NT2/D1 (cell line): ENCODE measurements at regions not wholly inside any gene's neighbourhood (a gene's known extent, or its start where the extent isn't known, plus 50 kb on each side); places are given as distances from the start of the nearest gene placed in this dataset.
A peak's percentile ranks its signal among the peaks of the same experiment; 100 is the strongest.

Experiments used
- DNase-seq: peaks from one replicate; pipeline ENCODE4 v3.0.0-alpha.2; 2011; ENCODE audit warnings: low read depth, low spot score
- H3K27me3 ChIP-seq: 2 replicates; pipeline ENCODE4 v1.6.0; 2011; ENCODE audit warnings: mild to moderate bottlenecking; ENCODE audit not compliant: insufficient read length, insufficient read depth
- H3K36me3 ChIP-seq: 2 replicates; pipeline ENCODE4 v1.6.1; 2011; ENCODE audit warnings: mild to moderate bottlenecking, low read length, mixed read lengths; ENCODE audit not compliant: insufficient read depth, insufficient read length
- H3K4me1 ChIP-seq: 2 replicates; pipeline ENCODE4 v1.5.1; 2011; ENCODE audit not compliant: insufficient read depth, insufficient read length
- H3K4me3 ChIP-seq: 2 replicates; pipeline ENCODE4 v1.5.1; 2011; ENCODE audit warnings: low read depth; ENCODE audit not compliant: insufficient read length
- H3K9ac ChIP-seq: 2 replicates; pipeline ENCODE4 v1.6.0; 2011; ENCODE audit warnings: low read depth; ENCODE audit not compliant: insufficient read length
- H3K9me3 ChIP-seq: 2 replicates; pipeline ENCODE4 v1.5.1; 2011; ENCODE audit warnings: mild to moderate bottlenecking, low read length; ENCODE audit not compliant: insufficient read depth
- SUZ12 ChIP-seq: IDR thresholded peaks from 2 replicates; pipeline ENCODE4 v1.6.1; 2011; ENCODE audit not compliant: insufficient read length, insufficient read depth; ENCODE audit errors: extremely low read depth
- YY1 ChIP-seq: IDR thresholded peaks from 2 replicates; pipeline ENCODE4 v1.6.1; 2011; ENCODE audit not compliant: insufficient read length, insufficient read depth
- ZNF274 ChIP-seq: IDR thresholded peaks from 2 replicates; pipeline ENCODE4 v1.6.1; 2011; ENCODE audit warnings: mild to moderate bottlenecking, low read depth, low read length

DNA sequence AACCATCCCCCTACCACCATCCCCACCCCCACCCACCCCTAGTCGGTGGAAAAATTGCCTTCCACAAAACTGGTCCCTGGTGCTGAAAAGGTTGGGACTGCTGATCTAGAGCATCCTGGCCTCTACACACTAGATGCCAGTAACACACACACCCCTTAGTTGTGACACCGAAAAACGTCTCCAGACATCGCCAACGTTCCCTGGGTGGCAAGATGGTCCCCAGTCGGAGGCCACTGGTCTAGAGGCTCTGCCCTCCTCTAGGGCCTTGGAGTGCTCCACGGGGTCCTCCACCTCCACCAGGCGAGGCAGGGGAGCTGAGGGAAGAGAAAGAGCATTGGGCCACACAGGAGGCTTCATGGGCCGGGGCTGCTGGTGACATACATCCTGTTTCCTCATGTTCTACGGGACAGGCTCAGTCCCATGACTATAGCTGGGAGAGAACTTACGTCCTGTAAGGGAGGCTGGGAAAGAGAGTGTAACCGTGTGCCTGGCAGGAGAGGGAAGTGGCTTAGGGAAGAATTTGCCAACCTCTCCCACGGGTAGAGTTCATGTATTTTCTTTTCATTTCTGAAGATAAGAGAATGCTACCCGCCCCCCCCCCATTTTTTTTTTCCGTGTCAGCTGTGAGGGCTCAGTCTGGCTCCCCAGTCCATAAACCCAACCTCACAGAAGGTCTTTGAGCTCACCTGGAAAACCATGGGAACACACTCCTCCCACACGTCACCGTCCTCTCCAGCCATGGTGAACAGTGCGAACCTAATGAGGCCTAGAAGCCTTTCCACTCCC lies 132.7 kb upstream of the MYCN start:
- no peak for TF ChIP-seq YY1
- no peak for TF ChIP-seq ZNF274
- no peak for TF ChIP-seq SUZ12
- H3K36me3 ChIP-seq: no peaks in the 10 kb centered on the region
- no peaks in the 10 kb centered on the region for H3K27me3 ChIP-seq
- no peak overlapping the region for H3K9ac ChIP-seq
- no peak for DNase-seq
- H3K4me3 ChIP-seq: no peak overlapping the region
- H3K4me1 ChIP-seq: peaks cover 12% of the 10 kb centered on the region
- no peaks in the 10 kb centered on the region for H3K9me3 ChIP-seq

DNA sequence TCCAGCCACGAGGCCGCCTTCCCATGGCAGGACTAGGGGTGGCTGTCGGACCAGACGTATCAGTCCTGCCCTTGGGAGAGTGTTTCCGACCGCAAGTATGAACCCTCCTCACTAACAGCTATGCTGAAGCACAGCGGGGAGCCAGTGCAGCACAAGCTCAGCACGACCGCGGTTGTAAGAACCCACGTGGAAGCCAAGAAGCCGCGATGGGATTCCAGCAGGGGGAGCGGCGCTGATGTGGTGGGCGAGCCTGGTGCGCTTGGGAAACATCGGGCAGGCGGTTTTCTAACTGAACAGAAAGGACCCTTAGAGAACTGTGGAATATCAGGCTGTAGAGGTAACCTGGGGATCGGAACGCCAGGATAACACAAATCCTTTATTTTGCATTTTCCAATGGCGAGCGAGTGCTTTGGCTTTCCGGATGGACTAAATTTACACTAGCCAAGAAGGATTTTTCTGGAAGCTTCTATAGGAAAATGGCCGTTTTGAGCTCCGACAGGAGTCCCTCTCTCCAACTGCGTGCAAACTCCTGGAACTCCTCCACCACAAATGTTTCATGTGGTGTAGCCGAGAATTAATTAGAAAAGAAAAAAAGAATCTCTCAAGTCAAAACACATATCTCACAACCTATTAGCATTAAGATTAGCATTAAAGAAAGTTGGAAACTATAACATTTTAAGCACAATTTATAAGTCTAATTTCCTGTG lies 132.0 kb upstream of the MYCN start:
- Histone ChIP-seq H3K9me3 (no peaks in the 10 kb centered on the region), H3K9ac (no peak overlapping the region), H3K36me3 (no peaks in the 10 kb centered on the region), H3K4me3 (no peak overlapping the region), H3K4me1 (peaks cover 16% of the 10 kb centered on the region), H3K27me3 (no peaks in the 10 kb centered on the region)
- TF ChIP-seq ZNF274 (no peak), SUZ12 (no peak), YY1 (no peak)
- DNase-seq: no peak

DNA sequence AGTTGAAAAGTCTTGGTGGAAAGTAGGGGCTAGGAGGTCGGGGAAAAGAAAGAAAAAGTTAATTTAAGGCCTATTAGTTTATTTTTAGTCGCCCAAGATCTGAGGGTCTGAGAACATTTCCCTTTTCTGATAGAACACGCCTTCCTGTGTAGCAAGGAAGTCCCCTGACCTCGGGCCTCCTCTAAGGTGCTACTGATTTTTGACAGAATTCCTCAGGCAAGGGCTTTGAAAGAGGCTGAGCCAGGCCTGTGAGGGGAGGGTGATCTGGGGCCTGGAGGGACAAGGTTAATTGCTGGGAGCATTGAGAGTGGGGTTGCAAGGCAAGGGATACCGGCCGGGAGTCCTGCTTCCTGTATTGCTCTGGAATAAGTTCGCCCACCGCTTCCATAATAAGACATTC lies 131.4 kb upstream of the MYCN start:
- Histone ChIP-seq H3K9me3 (no peaks in the 10 kb centered on the region), H3K4me3 (no peak overlapping the region), H3K9ac (no peak overlapping the region), H3K36me3 (no peaks in the 10 kb centered on the region), H3K27me3 (no peaks in the 10 kb centered on the region), H3K4me1 (peaks cover 19% of the 10 kb centered on the region)
- no peak for TF ChIP-seq SUZ12
- no peak for TF ChIP-seq ZNF274
- no peak for TF ChIP-seq YY1
- DNase-seq: no peak

DNA sequence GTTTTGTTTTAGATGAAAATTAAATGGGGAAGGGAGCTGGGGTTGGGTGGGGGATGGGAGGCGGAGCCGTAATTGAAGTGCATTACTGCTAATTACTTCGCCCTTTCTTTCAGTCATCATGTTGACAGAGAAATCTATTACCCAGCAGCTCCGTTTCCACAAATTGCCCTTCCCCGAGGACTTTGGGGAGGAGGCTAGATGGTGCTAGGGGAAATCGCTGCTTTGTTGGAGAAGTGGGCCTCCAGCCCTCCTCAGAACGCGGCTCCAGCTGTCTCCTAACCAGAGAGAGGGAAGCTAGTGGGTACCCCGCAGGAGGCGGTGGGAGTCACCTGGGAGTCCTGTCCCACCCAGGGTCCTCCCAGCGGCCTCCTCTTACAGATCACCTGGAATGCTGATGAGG lies 130.9 kb upstream of the MYCN start:
- TF ChIP-seq YY1 (no peak), ZNF274 (no peak), SUZ12 (no peak)
- no peak for DNase-seq
- H3K4me1 ChIP-seq: peaks cover 19% of the 10 kb centered on the region
- H3K4me3 ChIP-seq: peak overlapping the region; percentile 2
- H3K36me3 ChIP-seq: no peaks in the 10 kb centered on the region
- H3K9me3 ChIP-seq: no peaks in the 10 kb centered on the region
- peak overlapping the region; percentile 26 for H3K9ac ChIP-seq
- H3K27me3 ChIP-seq: no peaks in the 10 kb centered on the region

DNA sequence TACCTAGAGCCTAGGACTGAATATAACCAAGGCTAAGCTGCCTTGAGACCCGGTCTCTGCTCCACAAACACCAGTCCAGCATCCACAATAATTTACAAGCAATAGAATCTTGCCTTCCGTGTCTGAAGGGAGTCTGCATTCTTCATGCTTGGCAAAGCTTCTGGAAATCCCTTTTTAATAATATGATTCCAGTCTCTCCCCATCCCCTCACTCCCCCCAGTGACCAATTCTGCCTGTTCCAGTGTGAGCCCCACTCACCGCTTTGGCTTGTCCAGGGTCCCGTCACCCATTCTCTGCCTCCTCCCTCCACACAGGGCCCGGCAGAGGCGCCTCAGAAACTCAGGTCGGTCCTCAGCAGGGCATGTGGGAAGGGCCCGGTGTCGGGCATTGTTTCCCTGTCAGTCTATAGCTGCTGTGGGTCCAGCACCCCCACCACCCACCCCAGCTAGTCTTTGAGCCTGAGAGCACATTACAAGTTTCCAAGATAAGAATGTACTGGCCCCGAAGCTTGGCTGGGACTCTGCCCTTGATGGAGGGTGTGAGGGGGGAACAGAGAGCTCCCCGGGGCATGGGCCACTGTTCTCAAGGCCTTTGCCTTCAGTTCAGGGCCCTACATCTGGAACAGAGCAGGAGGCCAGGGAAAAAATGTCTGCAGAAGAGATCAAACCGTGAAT lies 129.7 kb upstream of the MYCN start:
- Histone ChIP-seq H3K36me3 (no peaks in the 10 kb centered on the region), H3K27me3 (no peaks in the 10 kb centered on the region), H3K4me3 (no peak overlapping the region), H3K4me1 (peaks cover 19% of the 10 kb centered on the region), H3K9me3 (no peaks in the 10 kb centered on the region), H3K9ac (no peak overlapping the region)
- TF ChIP-seq YY1 (no peak), ZNF274 (no peak), SUZ12 (no peak)
- no peak for DNase-seq

DNA sequence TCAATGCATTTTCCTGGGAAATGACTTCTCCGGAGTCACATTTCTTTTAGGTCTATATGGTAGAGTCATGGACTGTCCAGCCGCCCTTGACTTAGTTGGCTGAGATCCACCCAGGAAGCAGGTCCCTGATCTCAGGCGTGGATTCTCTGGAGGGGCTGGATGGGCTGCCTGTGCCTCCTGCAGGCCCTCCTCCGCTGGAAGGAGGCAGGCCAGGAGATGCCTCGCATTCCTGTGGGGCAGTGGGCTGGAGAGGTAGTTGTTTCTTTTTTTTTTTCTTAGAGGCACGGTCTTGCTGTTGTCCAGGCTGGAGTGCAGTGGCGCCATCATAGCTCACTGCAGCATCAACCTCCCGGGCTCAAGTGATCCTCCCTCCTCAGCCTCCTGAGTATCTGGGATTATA lies 129.0 kb upstream of the MYCN start:
- Histone ChIP-seq H3K4me3 (no peak overlapping the region), H3K9me3 (no peaks in the 10 kb centered on the region), H3K27me3 (no peaks in the 10 kb centered on the region), H3K36me3 (no peaks in the 10 kb centered on the region), H3K4me1 (peaks cover 19% of the 10 kb centered on the region), H3K9ac (peak overlapping the region; percentile 17)
- TF ChIP-seq SUZ12 (no peak), ZNF274 (no peak), YY1 (no peak)
- no peak for DNase-seq
